ENCODE measurements at regions not wholly inside any gene's neighbourhood (a gene's known extent, or its start where the extent isn't known, plus 50 kb on each side); places are given as distances from the start of the nearest gene placed in this dataset.

GRCh38 chr20:11001302-11001701 lies 327.5 kb upstream of the JAG1 start:
- no peak for TF ChIP-seq CTCF (IDR thresholded peaks at IDR 0.05)
- TF ChIP-seq POLR2AphosphoS5 (IDR thresholded peaks at IDR 0.05; ENCODE audit: low read depth, low read length) = no peak
- TF ChIP-seq SIN3A (IDR thresholded peaks at IDR 0.05; ENCODE audit: borderline replicate concordance, insufficient read depth, low read depth, low read length) = no peak
- no peak for TF ChIP-seq REST (IDR thresholded peaks at IDR 0.05; ENCODE audit: insufficient read depth in 1 of 2, low read depth in 2 of 2, low read length in 1 of 2)

Measured in Panc1 (cell line).